Upper lobe of left lung (tissue), 6 donors: ENCODE measurements at regions not wholly inside any gene's neighbourhood (a gene's known extent, or its start where the extent isn't known, plus 50 kb on each side); places are given as distances from the start of the nearest gene placed in this dataset.

ENCODE experiments used
- ATAC-seq, 2 donors: fragments of 200-7000 bp; cut with Tn5 transposase; one replicate each; pipeline ENCODE4 v1.9.1; 2022; ENCODE audit warnings: mild to moderate bottlenecking in 2 of 2, moderate library complexity in 2 of 2; ENCODE audit not compliant: low FRiP score in 2 of 2
- DNase-seq, 2 donors: peaks; one replicate each; pipeline ENCODE4 v3.0.0-alpha.2; 2019 to 2020
- H3K27ac ChIP-seq, 4 donors: fragments of 200-600 bp; sonication (generic); one replicate each; pipeline ENCODE4 v1.5.1; 2016 to 2019
- H3K27me3 ChIP-seq, 4 donors: fragments of 200-600 bp; sonication (generic); one replicate each; pipeline ENCODE4 v1.5.1; 2017 to 2019
- H3K36me3 ChIP-seq, 4 donors: fragments of 200-600 bp; sonication (generic); one replicate each; pipeline ENCODE4 v1.5.1; 2016 to 2019
- H3K4me1 ChIP-seq, 4 donors: fragments of 200-600 bp; sonication (generic); one replicate each; pipeline ENCODE4 v1.5.1; 2018 to 2019
- H3K4me3 ChIP-seq, 4 donors: fragments of 200-600 bp; sonication (generic); one replicate each; pipeline ENCODE4 v1.5.1; 2017 to 2019; ENCODE audit warnings: mild to moderate bottlenecking in 2 of 4, moderate library complexity in 1 of 4
- H3K9me3 ChIP-seq, 4 donors: fragments of 200-600 bp; sonication (generic); one replicate each; pipeline ENCODE4 v1.5.1; 2018 to 2019
- CTCF ChIP-seq, 6 experiments: fragments of 450-650 bp in 4 of 6; fragments of 200-600 bp in 2 of 6; sonication (generic) in 2 of 6; IDR thresholded peaks; one replicate each; pipeline ENCODE4 v1.5.1; 2016 to 2019; ENCODE audit warnings: antibody characterized with exemption in 6 of 6
- EP300 ChIP-seq, 4 donors: sonication (generic); formaldehyde crosslinking; IDR thresholded peaks; one replicate each; pipeline ENCODE4 v1.5.1; 2017; ENCODE audit warnings: antibody characterized with exemption in 4 of 4, control low read depth in 2 of 4
- POLR2A ChIP-seq, 4 donors: fragments of 450-650 bp; IDR thresholded peaks; one replicate each; pipeline ENCODE4 v1.5.1; 2016 to 2017; ENCODE audit warnings: antibody characterized with exemption in 4 of 4, mild to moderate bottlenecking in 2 of 4
- POLR2AphosphoS5 ChIP-seq, 2 donors: sonication (generic); formaldehyde crosslinking; IDR thresholded peaks; one replicate each; pipeline ENCODE4 v1.5.1; 2017; ENCODE audit warnings: antibody characterized with exemption in 2 of 2
- WGBS, 2 donors: methylation state at CpG; one replicate each; pipeline ENCODE4 v1.1.5; 2017 to 2018; 5-methylcytosine and 5-hydroxymethylcytosine counted together
- donor health status: DM: no; HTN: no; CAD: no; lungs with moderate emphysema.
- donor health status: DM: no; HTN: yes; CAD: no; lungs with severe emphysema.

GRCh38 chr6:158262082-158262481 lies 50.2 kb upstream of the TULP4 start:
- WGBS, 2 donors = 90 to 95% methylated on average over 6 to 7 of the region's 7 CpGs
- Histone ChIP-seq H3K36me3 (no peaks in the 10 kb centered on the region), H3K4me1 (no peaks in the 10 kb centered on the region), H3K27me3 (no peaks in the 10 kb centered on the region), H3K4me3 (no peak overlapping the region), H3K9me3 (no peaks in the 10 kb centered on the region), H3K27ac (no peak overlapping the region)
- TF ChIP-seq POLR2AphosphoS5 (IDR thresholded peaks at IDR 0.05) = no peak
- no peak for TF ChIP-seq CTCF (IDR thresholded peaks at IDR 0.05)
- no peak for TF ChIP-seq POLR2A (IDR thresholded peaks at IDR 0.05)
- no peak for TF ChIP-seq EP300 (IDR thresholded peaks at IDR 0.05)
- no peak for DNase-seq
- ATAC-seq = no peak
